ENCODE measurements at regions not wholly inside any gene's neighbourhood (a gene's known extent, or its start where the extent isn't known, plus 50 kb on each side); places are given as distances from the start of the nearest gene placed in this dataset.
"Not testable (repeated sequence)": the region's sequence is repeated elsewhere in the genome, so short reads cannot be mapped to it uniquely, and the experiment has no call there.

GRCh38 chr5:86510330-86510915, 107.3 kb upstream of the COX7C start:
- in situ Hi-C loops (cut with MboI; ENCODE audit: low sequenced_read_pairs); H3K36me3 ChIP-seq (replicated peaks); H3K9me3 ChIP-seq; DNase-seq (ENCODE audit: low spot score in 2 of 2); H3K4me3 ChIP-seq; H3K27me3 ChIP-seq (ENCODE audit: low read depth); H3K4me1 ChIP-seq: not testable (repeated sequence)

- Histone ChIP-seq H3K4me3 (no peak overlapping the region), H3K36me3 (replicated peaks) (no peaks in the 10 kb centered on the region), H3K4me1 (no peaks in the 10 kb centered on the region), H3K9me3 (no peaks in the 10 kb centered on the region), H3K27me3 (ENCODE audit: low read depth) (no peaks in the 10 kb centered on the region)
- in situ Hi-C loops (cut with MboI; ENCODE audit: low sequenced_read_pairs), result no loop called here
- no peak for DNase-seq (ENCODE audit: low spot score in 2 of 2)
Measured at GRCh38 chr5:86523718-86524117, 94.0 kb upstream of the COX7C start.

- Histone ChIP-seq H3K4me1 (no peaks in the 10 kb centered on the region), H3K4me3 (no peak overlapping the region), H3K9me3 (no peaks in the 10 kb centered on the region), H3K36me3 (replicated peaks) (no peaks in the 10 kb centered on the region), H3K27me3 (ENCODE audit: low read depth) (no peaks in the 10 kb centered on the region)
- DNase-seq (ENCODE audit: low spot score in 2 of 2), result no peak
- in situ Hi-C loops (cut with MboI; ENCODE audit: low sequenced_read_pairs), result no loop called here
Measured at GRCh38 chr5:86525622-86526021, 92.1 kb upstream of the COX7C start.

GRCh38 chr5:86526811-86527348, 90.9 kb upstream of the COX7C start:
- in situ Hi-C loops (cut with MboI; ENCODE audit: low sequenced_read_pairs), result no loop called here
- no peaks in the 10 kb centered on the region for H3K27me3 ChIP-seq (ENCODE audit: low read depth)
- H3K4me1 ChIP-seq, result no peaks in the 10 kb centered on the region
- no peak for DNase-seq (ENCODE audit: low spot score in 2 of 2)
- no peak overlapping the region for H3K4me3 ChIP-seq
- H3K9me3 ChIP-seq, result no peaks in the 10 kb centered on the region
- H3K36me3 ChIP-seq (replicated peaks), result no peaks in the 10 kb centered on the region

GRCh38 chr5:86532429-86532828, 85.3 kb upstream of the COX7C start:
- Histone ChIP-seq H3K9me3 (no peaks in the 10 kb centered on the region), H3K27me3 (ENCODE audit: low read depth) (no peaks in the 10 kb centered on the region), H3K4me3 (no peak overlapping the region), H3K4me1 (no peaks in the 10 kb centered on the region), H3K36me3 (replicated peaks) (no peaks in the 10 kb centered on the region)
- DNase-seq (ENCODE audit: low spot score in 2 of 2), result no peak
- in situ Hi-C loops (cut with MboI; ENCODE audit: low sequenced_read_pairs), result no loop called here

GRCh38 chr5:86536396-86536795, 81.3 kb upstream of the COX7C start:
- in situ Hi-C loops (cut with MboI; ENCODE audit: low sequenced_read_pairs), result no loop called here
- Histone ChIP-seq H3K4me1 (no peaks in the 10 kb centered on the region; the same call in 1 of the 2 replicates), H3K9me3 (no peaks in the 10 kb centered on the region), H3K4me3 (no peak overlapping the region), H3K27me3 (ENCODE audit: low read depth) (0 out of 2 replicates have a peak, but pooled peaks cover 2% of the 10 kb centered on the region), H3K36me3 (replicated peaks) (no peaks in the 10 kb centered on the region)
- no peak for DNase-seq (ENCODE audit: low spot score in 2 of 2)

GRCh38 chr5:86542532-86542931, 75.2 kb upstream of the COX7C start:
- Histone ChIP-seq H3K4me3 (no peak overlapping the region), H3K36me3 (replicated peaks) (no peaks in the 10 kb centered on the region), H3K9me3 (no peaks in the 10 kb centered on the region), H3K4me1 (no peaks in the 10 kb centered on the region; the same call in 1 of the 2 replicates), H3K27me3 (ENCODE audit: low read depth) (peaks cover 2% of the 10 kb centered on the region; the same call in 1 of the 2 replicates)
- in situ Hi-C loops (cut with MboI; ENCODE audit: low sequenced_read_pairs), result no loop called here
- DNase-seq (ENCODE audit: low spot score in 2 of 2), result no peak

GRCh38 chr5:86546044-86546443, 71.7 kb upstream of the COX7C start:
- H3K36me3 ChIP-seq (replicated peaks), result no peaks in the 10 kb centered on the region
- H3K27me3 ChIP-seq (ENCODE audit: low read depth), result peaks cover 4% of the 10 kb centered on the region
- no peaks in the 10 kb centered on the region for H3K9me3 ChIP-seq
- in situ Hi-C loops (cut with MboI; ENCODE audit: low sequenced_read_pairs), result no loop called here
- no peak overlapping the region for H3K4me3 ChIP-seq
- no peaks in the 10 kb centered on the region for H3K4me1 ChIP-seq
- DNase-seq (ENCODE audit: low spot score in 2 of 2), result no peak

- no peak overlapping the region for H3K4me3 ChIP-seq
- in situ Hi-C loops (cut with MboI; ENCODE audit: low sequenced_read_pairs), result no loop called here
Measured at GRCh38 chr5:86546582-86546981, 71.2 kb upstream of the COX7C start.

GRCh38 chr5:86554638-86555037, 63.1 kb upstream of the COX7C start:
- in situ Hi-C loops (cut with MboI; ENCODE audit: low sequenced_read_pairs), result no loop called here
- Histone ChIP-seq H3K27me3 (ENCODE audit: low read depth) (no peaks in the 10 kb centered on the region; the same call in 1 of the 2 replicates), H3K36me3 (replicated peaks) (no peaks in the 10 kb centered on the region), H3K4me1 (no peaks in the 10 kb centered on the region), H3K9me3 (no peaks in the 10 kb centered on the region), H3K4me3 (no peak overlapping the region)
- DNase-seq (ENCODE audit: low spot score in 2 of 2), result no peak

More at GRCh38 chr5:86546582-86546981, 71.2 kb upstream of the COX7C start:
- no peak for DNase-seq (ENCODE audit: low spot score in 2 of 2)
- Histone ChIP-seq H3K36me3 (replicated peaks) (no peaks in the 10 kb centered on the region), H3K27me3 (ENCODE audit: low read depth) (peaks cover 4% of the 10 kb centered on the region), H3K9me3 (no peaks in the 10 kb centered on the region), H3K4me1 (no peaks in the 10 kb centered on the region)

- Histone ChIP-seq H3K27me3 (ENCODE audit: low read depth) (no peaks in the 10 kb centered on the region), H3K4me1 (no peaks in the 10 kb centered on the region), H3K4me3 (no peak overlapping the region), H3K36me3 (replicated peaks) (no peaks in the 10 kb centered on the region), H3K9me3 (no peaks in the 10 kb centered on the region)
- DNase-seq (ENCODE audit: low spot score in 2 of 2), result no peak
- in situ Hi-C loops (cut with MboI; ENCODE audit: low sequenced_read_pairs), result no loop called here
Measured at GRCh38 chr5:86557920-86558319, 59.8 kb upstream of the COX7C start.

- Histone ChIP-seq H3K4me3 (no peak overlapping the region), H3K9me3 (no peaks in the 10 kb centered on the region), H3K4me1 (no peaks in the 10 kb centered on the region), H3K36me3 (replicated peaks) (no peaks in the 10 kb centered on the region), H3K27me3 (ENCODE audit: low read depth) (peaks cover 2% of the 10 kb centered on the region; the same call in 1 of the 2 replicates)
- no peak for DNase-seq (ENCODE audit: low spot score in 2 of 2)
- in situ Hi-C loops (cut with MboI; ENCODE audit: low sequenced_read_pairs), result no loop called here
Measured at GRCh38 chr5:86565197-86565789, 52.4 kb upstream of the COX7C start.

- H3K36me3 ChIP-seq (replicated peaks); H3K27me3 ChIP-seq (ENCODE audit: low read depth); H3K4me3 ChIP-seq; DNase-seq (ENCODE audit: low spot score in 2 of 2); in situ Hi-C loops (cut with MboI; ENCODE audit: low sequenced_read_pairs); H3K4me1 ChIP-seq; H3K9me3 ChIP-seq: not testable (repeated sequence)
Measured at GRCh38 chr5:86566030-86566429, 51.7 kb upstream of the COX7C start.

Data from HAP-1 (cell line).